Suprapubic skin (tissue), 4 donors: ENCODE measurements at regions not wholly inside any gene's neighbourhood (a gene's known extent, or its start where the extent isn't known, plus 50 kb on each side); places are given as distances from the start of the nearest gene placed in this dataset.
"Not testable (repeated sequence)": the region's sequence is repeated elsewhere in the genome, so short reads cannot be mapped to it uniquely, and the experiment has no call there.

Source experiments
- CTCF ChIP-seq, 2 donors: fragments of 200-600 bp in 1 of 2; fragments of 450-650 bp in 1 of 2; sonication (generic) in 1 of 2; IDR thresholded peaks; one replicate each; pipeline ENCODE4 v1.5.1; 2016 to 2019; ENCODE audit warnings: antibody characterized with exemption in 2 of 2, mild to moderate bottlenecking in 1 of 2, moderate library complexity in 1 of 2
- EP300 ChIP-seq: sonication (generic); formaldehyde crosslinking; IDR thresholded peaks from one replicate; pipeline ENCODE4 v1.6.1; 2017; ENCODE audit warnings: antibody characterized with exemption
- POLR2A ChIP-seq, 2 donors: fragments of 450-650 bp; IDR thresholded peaks; one replicate each; pipeline ENCODE4 v1.6.1; 2017; ENCODE audit warnings: antibody characterized with exemption in 2 of 2, mild to moderate bottlenecking in 2 of 2, moderate library complexity in 2 of 2
- POLR2AphosphoS5 ChIP-seq, 3 donors: sonication (generic); formaldehyde crosslinking; IDR thresholded peaks; one replicate each; pipeline ENCODE4 v1.6.1; 2017; ENCODE audit warnings: antibody characterized with exemption in 3 of 3

- TF ChIP-seq CTCF (IDR thresholded peaks at IDR 0.05); POLR2A (IDR thresholded peaks at IDR 0.05); POLR2AphosphoS5 (IDR thresholded peaks at IDR 0.05); EP300: not testable (repeated sequence)
Observed at GRCh38 chr2:150667039-150667438, 179.6 kb upstream of the RND3 start.
